Loucy (cell line): ENCODE measurements at regions not wholly inside any gene's neighbourhood (a gene's known extent, or its start where the extent isn't known, plus 50 kb on each side); places are given as distances from the start of the nearest gene placed in this dataset.

Experiments
- CTCF ChIP-seq: fragments of 200-600 bp; sonication (generic); conservative IDR thresholded peaks from 2 replicates; pipeline ENCODE4 v1.5.1; 2014; ENCODE audit warnings: mild to moderate bottlenecking, antibody characterized with exemption, low read length
- EZH2phosphoT487 ChIP-seq: fragments of 200-600 bp; IDR thresholded peaks from 2 replicates; pipeline ENCODE4 v1.6.1; 2018; ENCODE audit warnings: antibody characterized with exemption, mild to moderate bottlenecking, moderate library complexity, borderline replicate concordance

GRCh38 chr2:226680719-226681118, 118.9 kb downstream of the IRS1 start:
- no peak for TF ChIP-seq CTCF
- TF ChIP-seq EZH2phosphoT487 = no peak
